Activated CD8-positive, alpha-beta T cell treated with anti-CD3 and anti-CD28 coated beads for 36 hours (primary cell): ENCODE measurements at regions not wholly inside any gene's neighbourhood (a gene's known extent, or its start where the extent isn't known, plus 50 kb on each side); places are given as distances from the start of the nearest gene placed in this dataset.

ENCODE experiments used
- ATAC-seq: fragments of 200-7000 bp; cut with Tn5 transposase; one replicate; pipeline ENCODE4 v1.10.0; 2021; ENCODE audit warnings: mild to moderate bottlenecking, moderate library complexity
- CTCF ChIA-PET: fragments of 350-600 bp; sonication (Branson Sonifier 250); formaldehyde crosslinking; loops from one replicate; lab custom pipeline; 2021; ENCODE audit warnings: antibody characterized with exemption; lab: Charles Lee
- POLR2A ChIA-PET: fragments of 350-600 bp; sonication (Branson Sonifier 250); formaldehyde crosslinking; loops from one replicate; lab custom pipeline; 2021; ENCODE audit warnings: antibody characterized with exemption; lab: Charles Lee
- DNase-seq: peaks from one replicate; pipeline ENCODE4 v3.0.0-alpha.2; 2020
- H3K27ac Mint-ChIP-seq: one replicate; pipeline ENCODE4 v1.8.0; 2021; ENCODE audit warnings: mild to moderate bottlenecking, mixed read lengths
- H3K27me3 Mint-ChIP-seq: one replicate; pipeline ENCODE4 v1.8.0; 2021; ENCODE audit warnings: mixed read lengths
- H3K36me3 Mint-ChIP-seq: one replicate; pipeline ENCODE4 v1.8.0; 2021; ENCODE audit warnings: low read depth, mixed read lengths
- H3K4me1 Mint-ChIP-seq: one replicate; pipeline ENCODE4 v1.8.0; 2021; ENCODE audit warnings: low read depth, mixed read lengths
- H3K4me3 Mint-ChIP-seq: one replicate; pipeline ENCODE4 v1.8.0; 2021; ENCODE audit warnings: mild to moderate bottlenecking, moderate library complexity, mixed read lengths
- H3K9me3 Mint-ChIP-seq: one replicate; pipeline ENCODE4 v1.8.0; 2021; ENCODE audit warnings: mixed read lengths
- CTCF ChIP-seq: fragments of 200-600 bp; IDR thresholded peaks from one replicate; pipeline ENCODE4 v1.8.0; 2022; ENCODE audit warnings: antibody characterized with exemption, mild to moderate bottlenecking
- intact Hi-C: fragments of 100-400 bp; cut with micrococcal nuclease; formaldehyde crosslinking; loops from one replicate; pipeline ENCODE4 v1.10.0; 2022

GRCh38 chr5:74423383-74423782, 217.1 kb downstream of the ENC1 start:
- no peaks in the 10 kb centered on the region for H3K4me1 Mint-ChIP-seq

GRCh38 chr5:74422671-74423070, 217.9 kb downstream of the ENC1 start:
- intact Hi-C loops = no loop called here
- H3K4me1 Mint-ChIP-seq = no peaks in the 10 kb centered on the region
- ATAC-seq (no peak), DNase-seq (no peak)
- no peak overlapping the region for H3K4me3 Mint-ChIP-seq
- POLR2A ChIA-PET = no interaction called here
- TF ChIP-seq CTCF = no peak
- no peak overlapping the region for H3K27ac Mint-ChIP-seq
- H3K27me3 Mint-ChIP-seq = peaks cover 3% of the 10 kb centered on the region
- CTCF ChIA-PET = interaction anchor here (1.2 kb wide), 1 partner anchor 227 kb away, joined by 3 read pairs; no protein-coding TSS in a partner anchor
- no peaks in the 10 kb centered on the region for H3K9me3 Mint-ChIP-seq
- H3K36me3 Mint-ChIP-seq = no peaks in the 10 kb centered on the region

More at GRCh38 chr5:74423383-74423782, 217.1 kb downstream of the ENC1 start:
- intact Hi-C loops = no loop called here
- ChIA-PET POLR2A (no interaction called here), CTCF (no interaction called here)
- Mint-ChIP-seq H3K4me3 (no peak overlapping the region), H3K36me3 (no peaks in the 10 kb centered on the region), H3K27me3 (peaks cover 3% of the 10 kb centered on the region), H3K27ac (no peak overlapping the region), H3K9me3 (no peaks in the 10 kb centered on the region)
- ATAC-seq (no peak), DNase-seq (no peak)
- TF ChIP-seq CTCF = no peak

GRCh38 chr5:74422030-74422429, 218.5 kb downstream of the ENC1 start:
- no peak for TF ChIP-seq CTCF
- H3K27ac Mint-ChIP-seq = no peak overlapping the region

GRCh38 chr5:74421377-74421776, 219.2 kb downstream of the ENC1 start:
- no peak for ATAC-seq
- ChIA-PET CTCF (no interaction called here), POLR2A (no interaction called here)
- no peak overlapping the region for H3K4me3 Mint-ChIP-seq
- TF ChIP-seq CTCF = no peak
- intact Hi-C loops = no loop called here
- H3K4me1 Mint-ChIP-seq = no peaks in the 10 kb centered on the region
- no peaks in the 10 kb centered on the region for H3K9me3 Mint-ChIP-seq
- H3K27ac Mint-ChIP-seq = no peak overlapping the region
- H3K36me3 Mint-ChIP-seq = no peaks in the 10 kb centered on the region
- H3K27me3 Mint-ChIP-seq = peaks cover 8% of the 10 kb centered on the region
- no peak for DNase-seq

More at GRCh38 chr5:74422030-74422429, 218.5 kb downstream of the ENC1 start:
- intact Hi-C loops = no loop called here
- Mint-ChIP-seq H3K27me3 (peaks cover 6% of the 10 kb centered on the region), H3K9me3 (no peaks in the 10 kb centered on the region), H3K4me3 (no peak overlapping the region), H3K4me1 (no peaks in the 10 kb centered on the region), H3K36me3 (no peaks in the 10 kb centered on the region)
- ChIA-PET POLR2A (no interaction called here), CTCF (interaction anchor here (1.2 kb wide), 1 partner anchor 227 kb away, joined by 3 read pairs; no protein-coding TSS in a partner anchor)
- DNase-seq = no peak
- no peak for ATAC-seq

- no peaks in the 10 kb centered on the region for H3K4me1 Mint-ChIP-seq
- DNase-seq = no peak
- H3K4me3 Mint-ChIP-seq = no peak overlapping the region
- ChIA-PET POLR2A (no interaction called here), CTCF (no interaction called here)
- TF ChIP-seq CTCF = no peak
- no peaks in the 10 kb centered on the region for H3K36me3 Mint-ChIP-seq
- peaks cover 8% of the 10 kb centered on the region for H3K27me3 Mint-ChIP-seq
- H3K9me3 Mint-ChIP-seq = no peaks in the 10 kb centered on the region
- no peak overlapping the region for H3K27ac Mint-ChIP-seq
- ATAC-seq = no peak
- intact Hi-C loops = no loop called here
These were observed 219.6 kb downstream of the ENC1 start for GRCh38 chr5:74420947-74421346.
